HepG2 (cell line): ENCODE measurements at regions not wholly inside any gene's neighbourhood (a gene's known extent, or its start where the extent isn't known, plus 50 kb on each side); places are given as distances from the start of the nearest gene placed in this dataset.
"Not testable (repeated sequence)": the region's sequence is repeated elsewhere in the genome, so short reads cannot be mapped to it uniquely, and the experiment has no call there.

Experiments used
- ATAC-seq: fragments of 200-7000 bp; cut with Tn5 transposase; 3 replicates; pipeline ENCODE4 v1.9.1; 2020; ENCODE audit warnings: mild to moderate bottlenecking, moderate library complexity
- BruUV-seq: library from RNA; stranded (reverse); fragments of 400-500 nt; replicated peaks from 2 replicates; lab custom pipeline; 2021; lab: Mats Ljungman, UMichigan
- CTCF ChIA-PET: fragments of 300-600 bp; formaldehyde crosslinking; extraction: SDS; loops from one replicate; lab custom pipeline; 2021; ENCODE audit warnings: low total read pairs, inconsistent platforms, low intra/inter-chr PET ratio; lab: Yijun Ruan, JAX
- POLR2A ChIA-PET: fragments of 350-600 bp; sonication (Branson Sonifier 250); formaldehyde crosslinking; loops from one replicate; lab custom pipeline; 2020; ENCODE audit warnings: antibody characterized with exemption, inconsistent platforms; lab: Yijun Ruan, JAX
- DNase-seq: peaks from one replicate; pipeline ENCODE4 v3.0.0-alpha.2; 2015; ENCODE audit warnings: low spot score
- FAIRE-seq: peaks from 3 replicates; lab custom pipeline; 2011; peaks lifted over from hg19 to GRCh38; lab: Jason Lieb, UNC
- H2AFZ ChIP-seq: one replicate; pipeline ENCODE4 v1.6.1; 2011; ENCODE audit warnings: low read length, inconsistent platforms
- H3K27ac ChIP-seq: fragments of 300-600 bp; 3 replicates; pipeline ENCODE4 v1.8.0; 2011; ENCODE audit warnings: mixed run types, mild to moderate bottlenecking, mixed read lengths, low read length, inconsistent platforms; ENCODE audit not compliant: insufficient read depth; ENCODE audit errors: extremely low read length
- H3K27me3 ChIP-seq, 2 experiments: fragments of 200-600 bp in 1 of 2; 2 replicates in 1 of 2; 3 replicates in 1 of 2; pipeline versions ENCODE4 v1.6.0 to v1.8.0; 2011; ENCODE audit warnings: low read length in 2 of 2, mild to moderate bottlenecking in 2 of 2, moderate library complexity in 2 of 2, inconsistent platforms in 1 of 2; ENCODE audit not compliant: insufficient read depth in 2 of 2, control insufficient read depth in 1 of 2
- H3K36me3 ChIP-seq, 2 experiments: fragments of 200-600 bp in 1 of 2; replicated peaks in 1 of 2; 2 replicates in 1 of 2; 3 replicates in 1 of 2; pipeline versions ENCODE4 v1.5.1 to v1.8.0; 2011; ENCODE audit warnings: low read length in 2 of 2, inconsistent platforms in 1 of 2; ENCODE audit not compliant: insufficient read depth in 2 of 2, control insufficient read depth in 1 of 2
- H3K4me1 ChIP-seq: 2 replicates; pipeline ENCODE4 v1.5.1; 2012; ENCODE audit warnings: low read length, inconsistent platforms; ENCODE audit not compliant: insufficient read depth
- H3K4me2 ChIP-seq: 2 replicates; pipeline ENCODE4 v1.6.0; 2011; ENCODE audit warnings: low read depth, low read length, inconsistent platforms
- H3K4me3 ChIP-seq, 3 experiments: fragments of 200-600 bp in 1 of 3; sonication (generic), shearing (Covaris generic) in 1 of 3; replicated peaks in 1 of 3; 2 replicates each; pipeline ENCODE4 v1.5.1; 2011 to 2016; ENCODE audit warnings: low read length in 3 of 3, inconsistent platforms in 2 of 3, low read depth in 2 of 3, mild to moderate bottlenecking in 2 of 3, control low read depth in 1 of 3, mixed read lengths in 1 of 3; ENCODE audit not compliant: insufficient read depth in 1 of 3
- H3K79me2 ChIP-seq: one replicate; pipeline ENCODE4 v1.6.1; 2011; ENCODE audit warnings: low read length, inconsistent platforms; ENCODE audit not compliant: insufficient read depth
- H3K9ac ChIP-seq: 2 replicates; pipeline ENCODE4 v1.6.0; 2011; ENCODE audit warnings: mild to moderate bottlenecking, low read depth, low read length, inconsistent platforms; ENCODE audit not compliant: insufficient read depth
- H3K9me3 ChIP-seq: 2 replicates; pipeline ENCODE4 v1.5.1; 2012; ENCODE audit warnings: mild to moderate bottlenecking, low read length
- H4K20me1 ChIP-seq: 2 replicates; pipeline ENCODE4 v1.6.0; 2011; ENCODE audit warnings: inconsistent platforms, mild to moderate bottlenecking, low read length, moderate library complexity; ENCODE audit not compliant: insufficient read depth
- WGBS: methylation state at CpG from one replicate; pipeline ENCODE4 v1.1.6; 2017; ENCODE audit warnings: low lambda C conversion rate; 5-methylcytosine and 5-hydroxymethylcytosine counted together
- in situ Hi-C: cut with HindIII; loops from 2 replicates; pipeline ENCODE4 v1.10.0; 2017; ENCODE audit warnings: low pct_unique_long_range_greater_than_20kb; ENCODE audit not compliant: extremely low pct_ligation_motif_present
- intact Hi-C: fragments of 100-400 bp; cut with micrococcal nuclease; formaldehyde crosslinking; loops from one replicate; pipeline ENCODE4 v1.10.0; 2022; ENCODE audit not compliant: unreplicated experiment
- TF ChIP-seq, protein P1 (sequence below): sonication (generic); formaldehyde crosslinking; IDR thresholded peaks from 2 replicates; pipeline ENCODE4 v1.5.0; 2020; ENCODE audit warnings: mild to moderate bottlenecking, missing genetic modification reagents, moderate library complexity

DNA sequence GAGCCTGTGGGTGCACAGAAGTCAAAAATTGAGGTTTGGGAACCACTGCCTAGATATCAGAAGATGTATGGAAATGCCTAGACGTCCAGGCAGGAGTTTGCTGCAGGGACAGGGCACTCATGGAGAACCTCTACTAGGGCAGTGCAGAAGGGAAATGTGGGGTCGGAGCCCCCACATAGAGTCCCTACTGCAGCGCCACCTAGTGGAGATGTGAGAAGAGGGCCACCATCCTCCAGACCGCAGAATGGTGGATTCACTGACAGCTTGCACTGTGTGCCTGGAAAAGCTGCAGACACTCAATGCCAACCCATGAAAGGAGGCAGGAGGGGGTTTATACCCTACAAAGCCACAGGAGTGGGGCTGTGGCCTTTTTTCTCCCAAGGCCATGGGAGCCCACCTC, 159.0 kb upstream of the ROPN1B start:
- not testable (repeated sequence) for H3K4me2 ChIP-seq
- TF ChIP-seq, protein P1, sequence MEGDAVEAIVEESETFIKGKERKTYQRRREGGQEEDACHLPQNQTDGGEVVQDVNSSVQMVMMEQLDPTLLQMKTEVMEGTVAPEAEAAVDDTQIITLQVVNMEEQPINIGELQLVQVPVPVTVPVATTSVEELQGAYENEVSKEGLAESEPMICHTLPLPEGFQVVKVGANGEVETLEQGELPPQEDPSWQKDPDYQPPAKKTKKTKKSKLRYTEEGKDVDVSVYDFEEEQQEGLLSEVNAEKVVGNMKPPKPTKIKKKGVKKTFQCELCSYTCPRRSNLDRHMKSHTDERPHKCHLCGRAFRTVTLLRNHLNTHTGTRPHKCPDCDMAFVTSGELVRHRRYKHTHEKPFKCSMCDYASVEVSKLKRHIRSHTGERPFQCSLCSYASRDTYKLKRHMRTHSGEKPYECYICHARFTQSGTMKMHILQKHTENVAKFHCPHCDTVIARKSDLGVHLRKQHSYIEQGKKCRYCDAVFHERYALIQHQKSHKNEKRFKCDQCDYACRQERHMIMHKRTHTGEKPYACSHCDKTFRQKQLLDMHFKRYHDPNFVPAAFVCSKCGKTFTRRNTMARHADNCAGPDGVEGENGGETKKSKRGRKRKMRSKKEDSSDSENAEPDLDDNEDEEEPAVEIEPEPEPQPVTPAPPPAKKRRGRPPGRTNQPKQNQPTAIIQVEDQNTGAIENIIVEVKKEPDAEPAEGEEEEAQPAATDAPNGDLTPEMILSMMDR (CRISPR knock-in tag), result peak; percentile 23
- TF ChIP-seq, all 625 proteins: peak for 1; not testable (repeated sequence) for 624
- H3K79me2 ChIP-seq, H3K4me1 ChIP-seq, H3K36me3 ChIP-seq, H3K9ac ChIP-seq, ATAC-seq, intact Hi-C loops, H3K27me3 ChIP-seq, BruUV-seq, in situ Hi-C loops, H3K4me3 ChIP-seq, H4K20me1 ChIP-seq, FAIRE-seq, CTCF ChIA-PET, DNase-seq, POLR2A ChIA-PET, H3K27ac ChIP-seq, H2AFZ ChIP-seq: not testable (repeated sequence)
- WGBS, result 40% methylated on average over 4 of the region's 4 CpGs
- H3K9me3 ChIP-seq, result peaks cover 24% of the 10 kb centered on the region

DNA sequence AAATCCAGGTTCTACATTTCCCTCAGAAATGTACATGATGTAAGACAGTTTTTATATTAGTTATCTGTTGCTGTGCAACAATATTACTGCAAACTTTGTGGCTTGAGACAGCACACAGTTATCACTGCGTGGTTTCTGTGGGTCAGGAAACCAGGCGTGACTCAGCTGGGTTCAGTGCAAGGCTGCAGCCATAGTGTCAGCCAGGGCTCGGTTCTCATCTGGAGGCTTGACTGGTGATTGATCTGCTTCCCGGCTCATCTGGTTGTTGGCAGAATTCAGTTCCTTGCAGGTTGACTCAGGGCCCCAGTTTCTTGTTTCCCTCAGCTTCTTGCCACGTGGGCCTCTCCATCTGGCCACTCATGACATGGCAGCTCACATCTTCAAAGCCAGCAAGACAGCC, 146.8 kb upstream of the ROPN1B start:
- H3K36me3 ChIP-seq, CTCF ChIA-PET, FAIRE-seq, BruUV-seq, H3K4me3 ChIP-seq, in situ Hi-C loops, H4K20me1 ChIP-seq, DNase-seq, H3K27me3 ChIP-seq, H3K4me2 ChIP-seq, H3K9me3 ChIP-seq, H3K9ac ChIP-seq, ATAC-seq, intact Hi-C loops, POLR2A ChIA-PET, H3K27ac ChIP-seq, H3K4me1 ChIP-seq, H2AFZ ChIP-seq, H3K79me2 ChIP-seq: not testable (repeated sequence)
- WGBS, result 58% methylated on average over 5 of the region's 5 CpGs
